PC-9 (cell line): ENCODE measurements at regions not wholly inside any gene's neighbourhood (a gene's known extent, or its start where the extent isn't known, plus 50 kb on each side); places are given as distances from the start of the nearest gene placed in this dataset.

Source experiments
- CTCF ChIP-seq: fragments of 200-600 bp; sonication (generic); conservative IDR thresholded peaks from 2 replicates; pipeline ENCODE4 v1.6.1; 2017; ENCODE audit warnings: mixed run types, antibody characterized with exemption, mild to moderate bottlenecking, moderate library complexity
- EZH2 ChIP-seq: fragments of 200-600 bp; sonication (generic); IDR thresholded peaks from 2 replicates; pipeline ENCODE4 v1.8.0; 2017; ENCODE audit warnings: antibody characterized with exemption, low read depth

GRCh38 chr7:46954181-46954580 lies 627.7 kb downstream of the TNS3 start:
- no peak for TF ChIP-seq CTCF
- no peak for TF ChIP-seq EZH2
